CD14-positive monocyte (primary cell): ENCODE measurements at regions not wholly inside any gene's neighbourhood (a gene's known extent, or its start where the extent isn't known, plus 50 kb on each side); places are given as distances from the start of the nearest gene placed in this dataset.

Experiments
- DNase-seq, 3 donors: peaks; one replicate each; pipeline ENCODE4 v3.0.0-alpha.2; 2011 to 2022
- H2AFZ ChIP-seq: 2 replicates; pipeline ENCODE4 v1.6.0; 2012; ENCODE audit warnings: mild to moderate bottlenecking, low read depth, low read length, inconsistent platforms; ENCODE audit not compliant: insufficient read depth, poor library complexity, severe bottlenecking
- H3K27ac ChIP-seq, 2 donors: 1 replicate in 1 of 2; 2 replicates in 1 of 2; pipeline ENCODE4 v1.5.1; 2012 to 2013; ENCODE audit warnings: low read length in 2 of 2, control low read depth in 1 of 2, inconsistent platforms in 1 of 2, low read depth in 1 of 2, mild to moderate bottlenecking in 1 of 2
- H3K27me3 ChIP-seq, 2 donors: one replicate each; pipeline versions ENCODE4 v1.6.0 to v1.6.1; 2011 to 2013; ENCODE audit warnings: low read length in 2 of 2; ENCODE audit not compliant: control insufficient read depth in 2 of 2, insufficient read depth in 2 of 2
- H3K36me3 ChIP-seq, 2 donors: replicated peaks in 1 of 2; 1 replicate in 1 of 2; 2 replicates in 1 of 2; pipeline versions ENCODE4 v1.5.1 to v1.6.1; 2012 to 2013; ENCODE audit warnings: low read length in 2 of 2, control low read depth in 1 of 2, inconsistent platforms in 1 of 2, mild to moderate bottlenecking in 1 of 2; ENCODE audit not compliant: insufficient read depth in 2 of 2, control insufficient read depth in 1 of 2
- H3K4me1 ChIP-seq, 2 donors: 1 replicate in 1 of 2; 2 replicates in 1 of 2; pipeline versions ENCODE4 v1.5.1 to v1.6.1; 2012 to 2013; ENCODE audit warnings: low read length in 2 of 2, control low read depth in 1 of 2, inconsistent platforms in 1 of 2, mild to moderate bottlenecking in 1 of 2, moderate library complexity in 1 of 2; ENCODE audit not compliant: insufficient read depth in 2 of 2, control insufficient read depth in 1 of 2
- H3K4me2 ChIP-seq: replicated peaks from 2 replicates; pipeline ENCODE3; 2012; ENCODE audit warnings: low read length, moderate library complexity, mild to moderate bottlenecking; ENCODE audit not compliant: poor library complexity, severe bottlenecking; ENCODE audit errors: extremely low read depth
- H3K4me3 ChIP-seq, 3 experiments: fragments of 200-600 bp in 1 of 3; sonication (generic) in 1 of 3; replicated peaks in 1 of 3; 1 replicate in 2 of 3; 2 replicates in 1 of 3; pipeline ENCODE4 v1.5.1; 2011 to 2013; ENCODE audit warnings: low read length in 3 of 3, mild to moderate bottlenecking in 3 of 3, control low read depth in 2 of 3, low read depth in 2 of 3, inconsistent platforms in 1 of 3, moderate library complexity in 1 of 3
- H3K79me2 ChIP-seq: 2 replicates; pipeline ENCODE4 v1.6.0; 2012; ENCODE audit warnings: mild to moderate bottlenecking, control low read depth, inconsistent platforms, low read length, moderate library complexity; ENCODE audit not compliant: insufficient read depth
- H3K9ac ChIP-seq: 2 replicates; pipeline ENCODE4 v1.6.0; 2017; ENCODE audit warnings: low read length, mild to moderate bottlenecking; ENCODE audit not compliant: insufficient read depth, poor library complexity, severe bottlenecking
- H3K9me3 ChIP-seq, 2 donors: replicated peaks in 1 of 2; 1 replicate in 1 of 2; 2 replicates in 1 of 2; pipeline versions ENCODE4 v1.5.1 to v1.6.1; 2012 to 2013; ENCODE audit warnings: low read length in 2 of 2, control low read depth in 1 of 2; ENCODE audit not compliant: control insufficient read depth in 1 of 2, insufficient read depth in 1 of 2
- H4K20me1 ChIP-seq: 2 replicates; pipeline ENCODE4 v1.6.0; 2012; ENCODE audit warnings: mild to moderate bottlenecking, low read length, control low read depth, moderate library complexity; ENCODE audit not compliant: insufficient read depth
- H3K27ac Mint-ChIP-seq, 7 donors: one replicate each; pipeline ENCODE4 v1.8.0; 2020; ENCODE audit warnings: mild to moderate bottlenecking in 7 of 7, mixed read lengths in 7 of 7, moderate library complexity in 6 of 7, inconsistent platforms in 2 of 7
- H3K27me3 Mint-ChIP-seq, 3 donors: one replicate each; pipeline ENCODE4 v1.8.0; 2021 to 2022; ENCODE audit warnings: low read depth in 3 of 3, mild to moderate bottlenecking in 3 of 3, mixed read lengths in 3 of 3, moderate library complexity in 3 of 3, inconsistent platforms in 1 of 3
- H3K36me3 Mint-ChIP-seq, 2 donors: one replicate each; pipeline ENCODE4 v1.8.0; 2020; ENCODE audit warnings: mixed read lengths in 2 of 2, inconsistent platforms in 1 of 2, mild to moderate bottlenecking in 1 of 2
- H3K4me1 Mint-ChIP-seq: one replicate; pipeline ENCODE4 v1.8.0; 2020; ENCODE audit warnings: mild to moderate bottlenecking, mixed read lengths
- H3K4me3 Mint-ChIP-seq, 2 donors: one replicate each; pipeline ENCODE4 v1.8.0; 2020; ENCODE audit warnings: mild to moderate bottlenecking in 2 of 2, mixed read lengths in 2 of 2, moderate library complexity in 1 of 2
- H3K9me3 Mint-ChIP-seq, 7 donors: one replicate each; pipeline ENCODE4 v1.8.0; 2020 to 2022; ENCODE audit warnings: mixed read lengths in 7 of 7, mild to moderate bottlenecking in 6 of 7, moderate library complexity in 6 of 7, inconsistent platforms in 2 of 7
- WGBS: methylation state at CpG from one replicate; pipeline ENCODE4 v1.1.5; 2013; ENCODE audit warnings: missing lambda C conversion rate; ENCODE audit not compliant: insufficient coverage; 5-methylcytosine and 5-hydroxymethylcytosine counted together
- intact Hi-C, 2 donors: fragments of 100-400 bp; cut with micrococcal nuclease; formaldehyde crosslinking; loops; one replicate each; pipeline versions ENCODE4 v1.15.0 to v1.15.1; 2023
- TF ChIP-seq, protein P1 (sequence below): fragments of 200-600 bp; IDR thresholded peaks from one replicate; pipeline ENCODE4 v1.8.0; 2022; ENCODE audit warnings: antibody characterized with exemption, mild to moderate bottlenecking

DNA sequence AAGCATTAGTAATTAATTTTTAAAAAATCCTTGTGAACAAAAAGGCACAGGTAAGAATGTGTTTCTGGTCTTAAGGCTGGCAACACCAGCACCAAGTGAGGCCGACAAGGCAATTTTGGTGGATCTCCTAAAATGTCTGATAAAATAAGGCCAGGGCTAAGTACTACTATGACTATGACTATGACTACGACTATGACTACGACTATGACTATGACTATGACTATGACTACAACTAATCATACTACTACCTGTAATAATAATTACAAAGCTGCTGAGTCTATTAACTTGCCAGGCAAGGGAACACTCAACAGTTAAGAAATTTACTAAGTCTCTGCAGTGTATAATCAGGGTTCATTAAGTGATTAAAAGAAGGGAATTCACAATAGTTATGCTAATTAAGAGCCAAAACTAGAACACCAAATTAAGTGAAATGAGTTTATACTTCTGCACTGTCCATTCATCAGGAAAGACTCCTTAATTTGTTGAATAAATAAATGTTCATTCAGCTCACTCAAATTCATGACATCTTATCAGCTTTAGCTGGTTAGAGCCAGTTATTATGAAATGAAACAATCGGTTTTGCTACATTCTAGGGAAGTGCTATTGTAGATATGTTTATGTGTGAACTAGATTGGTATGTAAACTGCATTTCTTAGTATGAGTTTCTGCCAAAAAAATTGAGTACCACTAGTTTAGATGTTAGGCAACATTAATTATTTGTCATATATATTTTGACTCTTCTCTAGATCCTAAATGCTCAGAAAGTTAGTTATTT lies 1626.2 kb upstream of the PCDH20 start:
- TF ChIP-seq, protein P1, sequence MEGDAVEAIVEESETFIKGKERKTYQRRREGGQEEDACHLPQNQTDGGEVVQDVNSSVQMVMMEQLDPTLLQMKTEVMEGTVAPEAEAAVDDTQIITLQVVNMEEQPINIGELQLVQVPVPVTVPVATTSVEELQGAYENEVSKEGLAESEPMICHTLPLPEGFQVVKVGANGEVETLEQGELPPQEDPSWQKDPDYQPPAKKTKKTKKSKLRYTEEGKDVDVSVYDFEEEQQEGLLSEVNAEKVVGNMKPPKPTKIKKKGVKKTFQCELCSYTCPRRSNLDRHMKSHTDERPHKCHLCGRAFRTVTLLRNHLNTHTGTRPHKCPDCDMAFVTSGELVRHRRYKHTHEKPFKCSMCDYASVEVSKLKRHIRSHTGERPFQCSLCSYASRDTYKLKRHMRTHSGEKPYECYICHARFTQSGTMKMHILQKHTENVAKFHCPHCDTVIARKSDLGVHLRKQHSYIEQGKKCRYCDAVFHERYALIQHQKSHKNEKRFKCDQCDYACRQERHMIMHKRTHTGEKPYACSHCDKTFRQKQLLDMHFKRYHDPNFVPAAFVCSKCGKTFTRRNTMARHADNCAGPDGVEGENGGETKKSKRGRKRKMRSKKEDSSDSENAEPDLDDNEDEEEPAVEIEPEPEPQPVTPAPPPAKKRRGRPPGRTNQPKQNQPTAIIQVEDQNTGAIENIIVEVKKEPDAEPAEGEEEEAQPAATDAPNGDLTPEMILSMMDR, result no peak
- Mint-ChIP-seq H3K4me3 (no peak overlapping the region), H3K36me3 (no peaks in the 10 kb centered on the region), H3K27ac (no peak overlapping the region), H3K9me3 (peaks cover 0 to 10% (median 2%) of the 10 kb centered on the region in 7 donors), H3K27me3 (no peaks in the 10 kb centered on the region), H3K4me1 (no peaks in the 10 kb centered on the region)
- Histone ChIP-seq H3K79me2 (no peaks in the 10 kb centered on the region), H4K20me1 (no peaks in the 10 kb centered on the region), H3K4me2 (no peak overlapping the region), H3K9ac (no peak overlapping the region), H3K4me1 (no peaks in the 10 kb centered on the region), H3K9me3 (no peaks in the 10 kb centered on the region), H2AFZ (no peak overlapping the region), H3K27me3 (no peaks in the 10 kb centered on the region), H3K36me3 (no peaks in the 10 kb centered on the region), H3K27ac (no peak overlapping the region), H3K4me3 (no peak overlapping the region)
- WGBS, result 100% methylated on average over 1 of the region's 4 CpGs
- no peak for DNase-seq
- intact Hi-C loops, result no loop called here

DNA sequence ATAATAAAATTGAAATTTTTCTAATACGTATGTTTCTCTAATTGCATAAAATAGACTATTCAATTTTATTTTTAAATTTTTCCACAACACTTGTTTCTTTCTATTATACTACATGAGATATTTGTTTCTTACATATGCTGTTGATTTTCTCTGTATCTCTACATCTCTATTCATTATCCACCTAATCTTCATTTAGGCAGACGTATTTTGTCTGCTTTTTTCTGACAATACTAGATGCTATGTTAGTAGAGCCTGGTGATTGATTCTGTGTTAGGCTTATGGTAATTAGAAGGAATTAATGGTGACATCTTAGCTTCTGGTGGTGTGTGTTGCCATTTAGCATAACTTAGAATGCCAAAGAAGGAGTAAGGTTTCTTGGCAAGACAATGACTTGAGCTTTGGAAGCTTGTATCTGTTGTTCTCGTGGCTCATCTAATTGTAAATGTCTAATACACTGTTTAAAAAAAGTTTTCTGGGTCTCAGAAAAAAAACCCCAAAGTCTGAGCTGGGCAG lies 1610.7 kb upstream of the PCDH20 start:
- TF ChIP-seq, protein P1, result no peak
- DNase-seq, result no peak
- no peak overlapping the region for H3K4me3 ChIP-seq
- Mint-ChIP-seq H3K4me1 (no peaks in the 10 kb centered on the region), H3K36me3 (no peaks in the 10 kb centered on the region), H3K9me3 (peaks cover 0 to 3% (median 0%) of the 10 kb centered on the region in 7 donors), H3K4me3 (no peak overlapping the region), H3K27ac (no peak overlapping the region), H3K27me3 (no peaks in the 10 kb centered on the region)
- WGBS, result no CpG with 5 or more reads among the region's 3 CpGs
- no peak overlapping the region for H3K9ac ChIP-seq
- H3K36me3 ChIP-seq, result no peaks in the 10 kb centered on the region
- no peaks in the 10 kb centered on the region for H3K27me3 ChIP-seq
- no peak overlapping the region for H3K27ac ChIP-seq
- H4K20me1 ChIP-seq, result no peaks in the 10 kb centered on the region
- no peaks in the 10 kb centered on the region for H3K4me1 ChIP-seq
- H2AFZ ChIP-seq, result no peak overlapping the region
- H3K79me2 ChIP-seq, result no peaks in the 10 kb centered on the region
- H3K4me2 ChIP-seq, result no peak overlapping the region
- H3K9me3 ChIP-seq, result no peaks in the 10 kb centered on the region
- intact Hi-C loops, result no loop called here
